GM18498 (cell line): ENCODE measurements at regions not wholly inside any gene's neighbourhood (a gene's known extent, or its start where the extent isn't known, plus 50 kb on each side); places are given as distances from the start of the nearest gene placed in this dataset.
A peak's percentile ranks its signal among the peaks of the same experiment; 100 is the strongest.
"Not testable (repeated sequence)": the region's sequence is repeated elsewhere in the genome, so short reads cannot be mapped to it uniquely, and the experiment has no call there.

ENCODE experiments used
- ATAC-seq: cut with Tn5 transposase; IDR thresholded peaks from one replicate; pipeline ENCODE4 v1.9.1; 2021; ENCODE audit warnings: mild to moderate bottlenecking, moderate library complexity; ENCODE audit not compliant: unreplicated experiment

DNA sequence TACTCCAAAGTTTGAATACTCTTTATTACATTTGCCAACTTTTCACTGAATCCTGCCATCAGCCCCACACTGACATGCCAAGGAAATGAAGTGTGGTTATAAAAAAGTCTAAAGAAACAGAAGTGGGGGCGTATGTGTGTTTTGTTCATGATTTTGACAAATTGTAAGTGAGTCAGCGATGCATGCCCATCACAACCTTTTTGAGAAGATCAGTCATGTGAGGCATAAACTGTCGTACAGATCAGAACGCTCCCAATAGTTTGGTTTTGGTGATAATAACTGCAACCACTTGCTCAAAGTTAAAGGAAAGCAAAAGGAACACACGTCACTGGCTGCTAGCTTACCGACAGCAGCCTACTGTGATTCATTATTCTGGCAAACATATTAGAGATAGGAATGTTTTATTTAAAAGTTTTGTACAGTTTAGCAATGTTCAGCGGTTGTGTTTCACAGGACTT, 95.6 kb downstream of the RGS2 start:
- ATAC-seq = no peak

DNA sequence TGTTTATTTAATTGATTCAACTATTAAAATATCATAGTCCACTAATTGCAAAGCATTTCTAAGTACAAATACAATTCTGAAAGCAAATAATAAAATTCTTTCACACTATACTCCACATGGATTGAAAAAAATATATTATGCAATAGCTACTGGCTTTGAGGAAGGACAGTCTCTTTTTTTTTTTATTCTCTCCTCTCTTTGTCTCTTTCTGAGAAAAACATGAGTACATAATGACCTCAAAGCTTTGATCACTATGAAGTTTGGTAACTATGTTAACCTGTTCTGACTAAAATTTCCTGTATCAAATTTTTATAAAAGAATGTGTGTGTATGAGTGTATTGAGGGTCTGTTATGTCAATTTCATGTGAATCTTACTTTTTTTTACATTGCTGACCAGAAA, 96.2 kb downstream of the RGS2 start:
- no peak for ATAC-seq

DNA sequence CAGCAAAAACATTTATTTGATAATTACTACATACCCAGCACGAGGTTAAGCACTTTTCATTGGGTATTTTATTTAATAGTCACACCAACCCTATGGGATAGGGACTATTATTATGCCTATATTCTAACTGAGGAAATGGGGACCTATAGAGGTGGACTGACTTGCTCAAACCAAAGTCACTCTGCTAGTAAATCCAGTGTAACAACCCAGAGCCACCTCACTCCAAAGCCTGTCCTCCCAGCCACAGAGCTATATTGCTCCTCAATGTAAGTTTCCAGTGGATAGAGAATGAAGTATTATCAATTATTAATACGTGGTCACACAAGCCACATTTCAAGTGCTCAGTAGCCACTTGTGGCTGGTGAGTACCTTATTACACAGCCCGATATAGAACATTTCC, 97.5 kb downstream of the RGS2 start:
- no peak for ATAC-seq

DNA sequence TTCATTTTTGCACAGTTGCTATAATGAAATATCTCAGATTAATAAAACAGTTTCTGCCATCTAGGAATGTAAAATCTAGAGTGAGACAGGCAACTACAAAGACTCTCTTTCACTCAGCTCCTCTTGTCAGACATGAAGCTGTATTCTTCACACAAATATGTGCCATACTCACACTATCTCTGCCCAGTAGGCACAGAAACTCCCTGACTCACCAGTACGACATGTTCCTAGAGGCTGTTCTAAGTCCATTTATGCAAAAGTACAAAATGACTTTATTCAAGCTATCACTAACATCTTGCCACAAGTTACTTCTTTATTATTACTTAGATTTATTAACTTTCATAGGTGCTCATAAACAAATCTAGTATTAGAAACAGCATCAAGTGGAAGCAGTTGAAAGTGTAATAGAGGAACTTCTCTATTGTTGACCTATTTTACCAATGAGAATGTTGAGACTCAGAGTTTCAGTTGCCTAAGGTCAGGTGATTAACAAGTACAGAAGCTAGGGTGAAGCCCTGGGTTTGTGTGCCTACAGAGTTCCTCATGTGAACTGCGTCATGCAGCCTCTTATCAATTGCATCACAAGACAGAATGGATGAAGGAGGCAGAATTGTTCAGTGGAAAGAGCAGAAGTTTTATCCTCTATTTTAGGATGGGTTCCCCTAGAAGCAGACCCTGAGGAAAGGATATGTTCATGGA, 98.9 kb downstream of the RGS2 start:
- ATAC-seq = peak; percentile 71

DNA sequence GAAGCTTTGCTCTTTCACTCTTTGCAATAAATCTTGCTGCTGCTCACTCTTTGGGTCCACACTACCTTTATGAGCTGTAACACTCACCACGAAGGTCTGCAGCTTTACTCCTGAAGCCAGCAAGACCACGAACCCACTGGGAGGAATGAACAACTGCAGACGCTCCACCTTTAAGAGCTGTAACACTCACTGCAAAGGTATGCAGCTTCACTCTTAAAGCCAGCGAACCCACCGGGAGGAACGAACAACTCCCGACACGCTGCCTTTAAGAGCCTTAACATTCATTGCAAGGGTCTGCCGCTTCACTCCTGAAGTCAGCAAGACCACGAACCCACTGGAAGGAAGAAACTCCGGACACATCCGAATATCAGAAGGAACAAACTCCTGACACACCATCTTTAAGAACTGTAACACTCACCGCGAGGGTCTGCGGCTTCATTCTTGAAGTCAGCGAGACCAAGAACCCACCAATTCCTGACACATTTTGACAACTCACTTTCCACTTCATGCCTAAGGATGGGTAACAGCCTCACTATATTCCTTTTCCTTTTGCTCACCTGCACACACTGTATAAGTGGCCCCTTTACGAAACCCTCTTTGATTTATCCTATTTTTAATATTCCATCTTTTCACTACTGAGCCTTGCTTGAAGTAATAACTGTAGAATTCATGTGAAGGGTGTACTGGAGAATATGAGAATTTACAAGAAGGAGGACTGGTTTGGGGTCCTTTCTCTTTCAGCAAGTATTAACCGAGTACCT, 103.2 kb downstream of the RGS2 start:
- not testable (repeated sequence) for ATAC-seq

DNA sequence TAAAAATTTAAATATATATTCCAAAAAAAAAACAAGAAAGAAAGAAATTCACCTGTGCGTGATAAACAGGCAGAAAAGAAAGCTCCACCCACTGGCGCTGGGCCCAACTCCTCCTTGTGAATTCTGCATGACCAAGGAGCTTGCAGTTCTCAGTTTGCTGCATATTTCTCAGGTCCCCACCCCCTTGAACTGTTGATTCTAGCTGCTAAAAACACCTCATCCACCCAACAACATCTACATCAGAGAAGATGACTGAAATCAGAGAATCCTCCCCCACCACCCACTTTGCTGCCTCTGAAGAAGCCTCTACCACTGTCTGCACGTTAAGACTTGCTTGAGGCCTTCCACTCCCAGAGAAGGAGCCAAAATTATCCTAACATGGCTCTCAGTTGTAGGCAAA, 104.8 kb downstream of the RGS2 start:
- ATAC-seq = no peak

DNA sequence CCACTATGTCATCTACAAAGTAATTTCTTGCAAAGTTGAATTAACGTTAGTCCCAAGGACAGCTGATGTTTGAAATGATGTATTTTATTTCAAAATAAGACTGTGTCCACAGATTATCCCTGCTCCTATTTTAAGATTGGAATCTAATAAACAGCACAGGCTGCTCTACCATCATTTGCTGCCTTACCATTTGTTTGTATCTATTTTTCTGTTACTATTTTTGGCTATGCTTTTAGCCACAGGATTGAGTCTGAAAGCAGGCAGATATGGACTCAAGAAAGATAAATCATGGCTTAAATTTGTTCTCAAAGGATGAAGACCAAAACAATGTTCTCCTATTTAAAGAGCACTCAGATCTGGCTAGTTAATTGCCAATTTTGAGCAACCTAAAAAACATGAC, 105.3 kb downstream of the RGS2 start:
- ATAC-seq = no peak

DNA sequence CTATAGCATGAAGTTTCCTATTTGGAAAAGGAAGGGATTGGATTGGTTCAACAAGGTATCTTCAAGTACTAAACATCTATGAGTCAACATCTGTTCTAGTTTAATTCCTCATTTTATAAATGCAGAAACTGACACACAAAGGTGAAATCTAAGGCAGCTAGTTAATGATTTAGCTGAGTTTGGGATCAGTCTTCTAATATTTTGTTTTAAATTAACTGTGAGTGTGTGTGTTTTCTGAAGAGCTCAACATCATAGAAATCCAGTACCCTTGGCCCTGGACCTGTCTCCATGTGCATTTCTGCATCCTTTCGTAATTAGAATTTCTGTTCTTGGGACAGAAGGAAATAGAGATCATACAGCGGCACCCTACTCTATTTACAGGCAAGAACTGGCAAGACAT, 105.9 kb downstream of the RGS2 start:
- ATAC-seq = no peak

DNA sequence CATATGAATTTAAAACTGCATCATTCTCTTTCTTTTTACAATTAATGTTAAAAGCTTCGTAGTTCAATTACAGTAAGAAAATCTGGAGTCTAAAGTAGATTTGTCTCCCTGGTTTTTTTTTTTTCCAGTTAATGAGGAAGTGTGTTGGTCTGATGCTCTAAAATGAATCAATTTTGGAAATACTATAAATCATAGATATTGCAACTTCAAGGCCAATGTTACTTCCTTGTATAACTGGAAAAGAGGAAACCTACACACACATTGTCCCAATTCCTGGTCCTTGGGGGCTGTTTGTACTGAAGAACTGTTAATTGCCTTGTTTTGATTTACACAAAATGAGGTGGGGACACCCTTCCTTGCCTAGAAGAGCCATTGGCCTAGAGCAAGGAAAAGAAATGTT, 107.2 kb downstream of the RGS2 start:
- no peak for ATAC-seq

DNA sequence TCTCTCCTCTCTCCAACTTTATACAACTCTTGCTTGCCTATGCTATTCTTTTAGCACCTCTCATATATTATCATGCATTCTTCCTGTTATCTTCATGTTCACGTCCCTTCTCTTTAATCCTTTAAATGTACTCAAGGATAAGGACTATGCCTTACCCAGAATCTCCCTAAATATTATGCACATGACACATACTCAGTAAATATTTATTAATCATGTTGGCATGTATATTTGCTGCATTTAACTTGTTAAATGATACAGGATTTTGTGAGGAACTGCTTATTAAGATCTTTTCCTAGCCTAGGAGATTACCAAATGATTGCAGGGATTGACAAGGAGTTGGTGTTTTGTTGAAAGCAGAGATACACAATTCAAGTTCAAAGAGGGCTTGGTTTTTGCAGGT, 109.4 kb downstream of the RGS2 start:
- ATAC-seq = no peak

DNA sequence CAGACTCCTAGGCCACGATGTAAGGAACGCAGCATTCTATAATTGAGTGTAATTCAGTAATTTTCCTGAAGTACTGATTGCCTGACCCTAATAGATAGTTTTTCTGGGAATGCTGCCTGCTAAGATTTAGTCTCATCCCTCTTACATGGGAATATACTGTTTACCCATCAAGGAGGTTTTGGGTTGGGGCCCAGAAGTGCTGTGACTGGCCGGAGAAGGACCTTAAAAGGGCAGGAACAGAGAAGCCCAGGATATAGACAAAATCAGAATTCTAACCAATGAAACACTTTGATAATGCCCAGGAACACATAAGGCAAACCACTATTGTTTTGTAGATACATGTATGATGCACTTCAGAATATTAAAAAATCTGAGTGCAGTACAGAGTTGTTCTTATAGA, 111.6 kb downstream of the RGS2 start:
- no peak for ATAC-seq

DNA sequence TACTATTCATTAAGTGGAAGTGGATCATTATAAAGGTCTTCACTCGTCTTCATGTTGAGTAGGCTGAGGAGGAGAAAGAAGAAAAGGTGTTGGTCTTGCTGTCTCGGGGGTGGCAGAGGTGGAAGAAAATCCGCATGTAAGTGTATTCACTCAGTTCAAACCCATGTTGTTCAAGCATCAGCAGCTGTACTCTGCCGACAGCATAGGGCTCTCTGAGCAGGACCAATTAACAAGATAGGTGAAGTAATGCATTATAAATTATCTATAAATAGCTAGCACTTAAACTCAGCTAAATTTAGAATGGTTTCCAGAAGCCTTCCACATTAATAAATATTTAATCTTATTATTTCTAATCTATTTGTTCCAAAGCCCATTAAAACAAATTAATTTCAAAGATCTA, 116.8 kb downstream of the RGS2 start:
- no peak for ATAC-seq

DNA sequence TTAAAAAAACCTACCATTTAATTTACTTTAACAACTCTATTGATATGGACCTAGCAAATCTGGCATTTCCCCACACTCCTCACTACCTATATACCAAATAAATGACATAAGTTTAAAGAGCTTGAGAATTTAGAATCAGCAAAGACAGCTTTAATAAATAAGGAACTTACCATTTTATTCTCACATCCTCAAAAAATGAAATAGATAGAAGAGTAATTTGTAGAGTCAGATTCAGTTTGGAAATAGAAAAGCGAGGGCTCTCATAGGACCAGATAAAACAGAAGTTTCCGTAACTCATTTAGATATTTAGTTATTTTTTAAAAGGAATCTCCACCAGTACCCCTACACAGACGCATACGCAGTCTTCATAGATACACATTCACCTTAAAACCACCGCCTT, 117.9 kb downstream of the RGS2 start:
- no peak for ATAC-seq

DNA sequence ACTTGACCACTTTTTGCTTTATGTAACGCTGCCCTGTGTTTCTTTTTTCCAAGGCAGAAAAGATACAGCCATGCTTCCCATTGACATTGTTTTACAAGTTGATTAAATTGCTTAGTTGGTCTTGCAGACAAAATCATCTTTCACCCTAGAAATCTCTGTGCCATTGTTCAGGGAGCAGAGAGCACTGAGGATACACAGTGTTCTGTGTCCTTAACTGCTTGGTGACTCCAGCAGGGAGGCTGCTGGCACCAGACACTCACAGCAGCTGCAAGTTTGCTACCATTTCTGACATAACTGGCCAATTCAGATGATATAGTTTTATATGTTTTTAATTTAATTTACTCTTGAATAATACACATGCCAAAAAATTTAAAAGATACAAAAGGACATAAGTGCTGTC, 118.7 kb downstream of the RGS2 start:
- no peak for ATAC-seq

DNA sequence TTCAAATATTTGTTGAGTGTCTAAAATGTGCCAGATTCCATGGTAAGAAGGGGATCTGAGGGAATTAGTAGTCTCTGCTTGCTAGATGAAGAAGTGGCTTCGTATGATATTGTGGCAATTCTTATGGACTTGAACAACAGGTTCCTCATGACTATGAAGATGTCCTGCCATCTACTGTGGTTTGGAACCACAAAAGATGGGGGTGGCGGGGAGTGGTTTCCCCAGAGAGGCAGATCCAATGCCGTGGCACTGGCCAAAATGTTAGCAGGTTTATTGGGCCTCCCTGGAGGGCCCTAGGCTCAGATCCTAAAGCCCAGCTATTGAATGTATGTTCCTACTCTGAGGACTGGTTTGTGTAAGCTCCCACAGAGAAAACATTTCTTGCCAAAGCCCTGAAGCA, 120.8 kb downstream of the RGS2 start:
- no peak for ATAC-seq

DNA sequence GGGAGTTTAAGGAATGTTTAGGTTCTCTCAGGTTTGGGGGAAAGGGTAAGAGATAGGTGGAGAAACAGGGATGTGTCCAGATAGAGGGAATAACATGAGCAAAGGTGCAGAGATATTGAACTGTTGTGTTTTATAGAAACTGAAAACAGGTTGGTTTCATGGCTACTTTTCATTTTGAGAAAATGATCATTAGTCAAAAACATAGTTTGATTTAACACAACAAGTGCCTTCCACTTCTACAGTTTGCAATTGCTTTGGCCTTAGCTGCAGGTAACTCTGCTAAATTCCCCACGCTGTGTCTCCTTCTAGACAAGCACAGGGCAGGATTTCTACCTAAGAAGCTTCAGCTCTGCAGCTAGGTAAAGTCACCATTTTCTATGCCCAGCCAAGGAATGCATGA, 124.9 kb downstream of the RGS2 start:
- ATAC-seq = no peak

DNA sequence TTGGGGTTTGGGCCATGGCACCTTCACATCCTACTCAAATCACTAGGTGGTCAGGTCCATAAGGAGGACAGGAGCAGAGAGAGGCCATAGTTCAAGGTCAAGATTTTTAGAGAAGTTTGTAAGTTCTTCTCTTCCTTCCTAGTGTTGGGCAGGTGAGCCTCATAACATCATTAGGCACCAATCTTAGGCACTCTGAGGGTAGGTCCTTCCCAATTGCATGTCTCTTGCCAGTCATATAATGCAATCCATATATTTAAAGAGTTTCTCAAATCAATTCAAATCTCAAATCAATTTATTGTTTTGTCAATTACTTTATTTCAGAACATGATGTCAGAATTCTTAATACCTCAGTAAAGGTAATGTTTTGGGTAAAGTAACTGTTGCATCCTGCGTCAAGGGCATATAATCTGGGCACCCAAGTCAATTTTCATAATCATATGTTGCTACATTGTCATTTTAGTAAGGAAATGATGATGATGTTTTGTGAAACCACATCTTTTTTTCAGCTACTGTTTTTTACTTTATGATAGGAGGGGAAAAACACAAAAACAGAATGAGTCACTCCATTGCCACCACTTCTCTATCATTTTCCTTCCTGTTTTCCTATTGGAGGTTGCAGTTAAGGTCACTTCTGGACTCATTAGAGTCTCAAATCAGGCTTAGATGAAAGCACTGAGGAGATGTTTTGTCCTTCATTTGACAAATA, 122.7 kb downstream of the UCHL5 start:
- no peak for ATAC-seq

DNA sequence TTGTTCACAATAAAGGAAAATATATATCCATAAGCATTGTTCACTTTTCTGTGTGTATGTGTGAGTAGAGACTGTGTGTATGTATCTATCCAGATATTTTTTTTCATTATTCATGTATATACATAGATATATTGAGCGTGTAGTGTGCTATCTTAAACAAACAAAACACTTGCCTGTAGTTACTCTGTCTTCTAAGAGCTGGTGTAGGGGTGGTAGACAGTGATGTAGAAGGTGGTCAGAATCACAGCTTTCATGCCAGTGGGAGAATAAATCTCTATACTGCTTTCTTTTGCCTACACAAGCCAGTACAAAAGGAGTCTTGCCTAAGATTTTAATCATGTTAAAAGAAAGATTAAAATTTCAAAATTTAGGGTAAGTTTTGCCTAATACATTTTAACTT, 122.0 kb downstream of the UCHL5 start:
- no peak for ATAC-seq

DNA sequence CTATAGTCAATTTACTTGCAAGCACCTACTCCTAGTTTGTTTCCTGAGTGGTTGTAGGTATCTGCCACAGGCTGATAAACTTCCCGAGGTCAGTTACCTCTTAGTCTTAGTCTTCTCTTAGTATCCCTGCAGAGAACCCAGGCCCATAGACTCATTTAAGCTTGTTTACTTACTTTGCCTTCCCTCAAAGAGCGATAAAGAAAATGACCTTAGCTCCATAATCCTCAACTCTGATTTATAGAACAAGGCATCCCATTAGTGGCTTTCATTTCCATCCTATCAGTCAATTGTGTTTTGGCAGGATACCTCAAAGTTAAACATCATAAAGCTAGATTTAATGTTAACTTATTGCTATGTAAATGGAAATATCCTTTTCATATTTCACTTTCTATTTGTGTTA, 119.7 kb downstream of the UCHL5 start:
- no peak for ATAC-seq

DNA sequence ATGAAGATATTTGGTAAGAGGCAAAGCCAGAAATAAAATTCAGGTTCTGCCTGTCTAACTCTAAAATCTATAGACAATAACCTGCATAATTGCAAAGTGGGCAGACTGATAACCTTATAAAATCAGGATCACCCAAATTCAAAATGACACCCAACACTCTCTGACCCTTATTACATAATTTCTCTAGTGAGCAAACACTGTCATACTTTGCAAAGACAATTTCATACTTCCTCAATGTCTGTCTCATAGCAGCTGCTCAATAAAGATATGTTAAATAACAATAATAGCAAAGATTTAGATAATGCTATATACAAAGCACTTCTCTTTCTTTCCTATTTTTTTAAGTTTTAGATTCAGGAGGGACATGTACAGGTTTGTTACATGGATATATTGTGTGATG, 118.5 kb downstream of the UCHL5 start:
- no peak for ATAC-seq

DNA sequence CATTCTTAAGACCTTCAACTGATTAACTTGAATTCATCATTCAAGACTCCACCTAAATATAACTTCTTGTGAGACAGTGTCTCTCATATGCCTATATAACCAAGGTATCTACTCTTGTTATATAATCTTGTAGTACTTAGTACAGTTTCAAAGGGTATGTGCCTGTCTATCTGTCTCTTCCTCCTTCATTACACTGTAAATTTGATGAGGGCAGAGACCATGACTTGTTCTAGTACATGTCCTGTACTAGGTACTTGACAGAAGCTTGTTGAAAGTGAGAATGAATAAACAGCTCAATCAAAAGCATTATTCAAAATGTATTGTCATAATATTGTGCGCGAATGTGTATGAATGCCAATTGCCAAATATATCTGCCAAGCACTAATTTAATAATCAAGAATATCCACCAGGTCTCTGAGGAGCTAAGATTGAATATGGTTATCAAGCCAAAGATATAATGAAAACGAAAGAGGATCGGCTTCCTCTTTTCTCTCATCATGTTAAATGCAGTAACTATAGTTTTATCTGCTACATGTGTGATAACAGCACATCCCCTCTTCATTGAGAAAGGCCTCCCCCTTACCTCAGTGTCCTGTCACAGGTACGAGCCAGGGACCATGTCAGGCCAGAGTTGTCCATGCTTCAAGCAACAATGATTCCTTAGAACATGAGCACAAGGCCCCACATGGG, 117.3 kb downstream of the UCHL5 start:
- peak; percentile 63 for ATAC-seq
